ENCODE measurements at regions not wholly inside any gene's neighbourhood (a gene's known extent, or its start where the extent isn't known, plus 50 kb on each side); places are given as distances from the start of the nearest gene placed in this dataset.

- Mint-ChIP-seq H3K27me3 (ENCODE audit: insufficient read depth) (peaks cover 2% of the 10 kb centered on the region; the same call in 1 of the 2 replicates), H3K27ac (no peak overlapping the region), H3K4me1 (ENCODE audit: low read depth) (no peaks in the 10 kb centered on the region)
Observed at GRCh38 chr4:84432713-84433112, 66.4 kb downstream of the NKX6-1 start.

GRCh38 chr4:84420608-84421007, 78.5 kb downstream of the NKX6-1 start:
- no peak for TF ChIP-seq CTCF (IDR thresholded peaks at IDR 0.05)
- no peak overlapping the region for H3K4me3 Mint-ChIP-seq
- H3K27me3 Mint-ChIP-seq (ENCODE audit: insufficient read depth), result no peaks in the 10 kb centered on the region
- no peaks in the 10 kb centered on the region for H3K4me1 Mint-ChIP-seq (ENCODE audit: low read depth)
- DNase-seq, result no peak
- H3K36me3 Mint-ChIP-seq (ENCODE audit: low read depth), result no peaks in the 10 kb centered on the region
- no peaks in the 10 kb centered on the region; the same call in none of the 2 replicates for H3K9me3 Mint-ChIP-seq
- no peak overlapping the region for H3K27ac Mint-ChIP-seq

More at GRCh38 chr4:84432713-84433112, 66.4 kb downstream of the NKX6-1 start:
- Mint-ChIP-seq H3K4me3 (no peak overlapping the region), H3K9me3 (no peaks in the 10 kb centered on the region), H3K36me3 (ENCODE audit: low read depth) (no peaks in the 10 kb centered on the region)
- DNase-seq, result no peak
- no peak for TF ChIP-seq CTCF (IDR thresholded peaks at IDR 0.05)

GRCh38 chr4:84419201-84419600, 79.9 kb downstream of the NKX6-1 start:
- DNase-seq, result no peak
- H3K4me1 Mint-ChIP-seq (ENCODE audit: low read depth), result no peaks in the 10 kb centered on the region
- no peaks in the 10 kb centered on the region; the same call in none of the 2 replicates for H3K9me3 Mint-ChIP-seq
- no peak overlapping the region for H3K4me3 Mint-ChIP-seq
- H3K36me3 Mint-ChIP-seq (ENCODE audit: low read depth), result no peaks in the 10 kb centered on the region
- no peaks in the 10 kb centered on the region for H3K27me3 Mint-ChIP-seq (ENCODE audit: insufficient read depth)
- no peak for TF ChIP-seq CTCF (IDR thresholded peaks at IDR 0.05)
- no peak overlapping the region for H3K27ac Mint-ChIP-seq

GRCh38 chr4:84417997-84418709, 80.9 kb downstream of the NKX6-1 start:
- TF ChIP-seq CTCF (IDR thresholded peaks at IDR 0.05), result no peak
- H3K36me3 Mint-ChIP-seq (ENCODE audit: low read depth), result no peaks in the 10 kb centered on the region
- H3K9me3 Mint-ChIP-seq, result no peaks in the 10 kb centered on the region; the same call in none of the 2 replicates
- DNase-seq, result no peak
- H3K4me1 Mint-ChIP-seq (ENCODE audit: low read depth), result no peaks in the 10 kb centered on the region
- no peak overlapping the region for H3K27ac Mint-ChIP-seq
- H3K27me3 Mint-ChIP-seq (ENCODE audit: insufficient read depth), result no peaks in the 10 kb centered on the region
- no peak overlapping the region for H3K4me3 Mint-ChIP-seq

- no peak overlapping the region for H3K4me3 Mint-ChIP-seq
- no peaks in the 10 kb centered on the region for H3K9me3 Mint-ChIP-seq
- no peaks in the 10 kb centered on the region for H3K27me3 Mint-ChIP-seq (ENCODE audit: insufficient read depth)
- no peaks in the 10 kb centered on the region for H3K4me1 Mint-ChIP-seq (ENCODE audit: low read depth)
- no peak for TF ChIP-seq CTCF (IDR thresholded peaks at IDR 0.05)
- no peaks in the 10 kb centered on the region for H3K36me3 Mint-ChIP-seq (ENCODE audit: low read depth)
- DNase-seq, result no peak
- no peak overlapping the region for H3K27ac Mint-ChIP-seq
Observed at GRCh38 chr4:84413976-84414375, 85.1 kb downstream of the NKX6-1 start.

All from HFFc6 (cell line).